ENCODE measurements at regions not wholly inside any gene's neighbourhood (a gene's known extent, or its start where the extent isn't known, plus 50 kb on each side); places are given as distances from the start of the nearest gene placed in this dataset.

DNA sequence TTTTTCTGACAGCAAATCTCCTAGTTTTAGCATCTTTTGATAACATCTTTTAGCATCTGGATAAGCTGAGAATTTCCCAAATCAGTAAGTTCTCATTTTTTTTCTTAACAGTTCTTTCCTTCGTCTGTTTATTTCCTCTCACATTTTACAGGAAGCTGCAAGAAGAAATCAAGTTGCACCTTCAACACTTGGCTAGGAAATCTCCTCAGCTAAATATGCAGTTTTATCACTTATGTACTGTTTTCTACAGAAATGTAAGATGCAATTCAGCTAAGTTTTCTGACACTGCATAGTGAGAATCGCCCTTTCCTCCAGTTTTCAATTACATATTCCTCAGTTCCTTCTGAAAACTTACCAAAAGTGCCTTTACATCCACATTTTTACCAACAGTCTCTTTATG is 59.0 kb upstream of the MSX2 start:
- no peak for TF ChIP-seq CTCF (IDR thresholded peaks at IDR 0.05; ENCODE audit: poor library complexity)
- no peak for TF ChIP-seq EZH2 (IDR thresholded peaks at IDR 0.05; ENCODE audit: borderline replicate concordance)
